IMR-90 (cell line): ENCODE measurements at regions not wholly inside any gene's neighbourhood (a gene's known extent, or its start where the extent isn't known, plus 50 kb on each side); places are given as distances from the start of the nearest gene placed in this dataset.

Experiments
- ATAC-seq: fragments of 200-7000 bp; cut with Tn5 transposase; 2 replicates; pipeline ENCODE4 v1.9.1; 2020; ENCODE audit warnings: low read depth, mild to moderate bottlenecking, moderate library complexity
- BruUV-seq: library from RNA; stranded (reverse); fragments of 400-500 nt; replicated peaks from 2 replicates; lab custom pipeline; 2021; lab: Mats Ljungman, UMichigan
- CTCF ChIA-PET: fragments of 300-600 bp; formaldehyde crosslinking; extraction: SDS; loops from one replicate; lab custom pipeline; 2021; ENCODE audit warnings: antibody characterized with exemption; lab: Yijun Ruan, JAX
- POLR2A ChIA-PET: fragments of 300-600 bp; sonication (Branson Sonifier 250); formaldehyde crosslinking; loops from one replicate; lab custom pipeline; 2022; ENCODE audit warnings: antibody characterized with exemption; ENCODE audit not compliant: unreplicated experiment; lab: Charles Lee
- DNase-seq: peaks from one replicate; pipeline ENCODE4 v3.0.0; 2013
- H2AFZ ChIP-seq: replicated peaks from 2 replicates; pipeline ENCODE3; 2013; ENCODE audit warnings: low read length, mild to moderate bottlenecking; ENCODE audit not compliant: poor library complexity
- H2AK5ac ChIP-seq: 2 replicates; pipeline ENCODE4 v1.6.1; 2013; ENCODE audit warnings: low read depth, low read length, inconsistent platforms
- H2AK9ac ChIP-seq: replicated peaks from 2 replicates; pipeline ENCODE3; 2013; ENCODE audit warnings: mild to moderate bottlenecking, low read depth, low read length, moderate library complexity; ENCODE audit not compliant: poor library complexity
- H2BK120ac ChIP-seq: 2 replicates; pipeline ENCODE4 v1.6.1; 2013; ENCODE audit warnings: low read depth, low read length, inconsistent platforms
- H2BK15ac ChIP-seq: 3 replicates; pipeline ENCODE4 v1.6.1; 2013; ENCODE audit warnings: low read depth, low read length, inconsistent platforms
- H2BK20ac ChIP-seq: 2 replicates; pipeline ENCODE4 v1.6.1; 2013; ENCODE audit warnings: low read depth, mild to moderate bottlenecking, inconsistent platforms, low read length, moderate library complexity
- H2BK5ac ChIP-seq: 2 replicates; pipeline ENCODE4 v1.6.1; 2013; ENCODE audit warnings: mild to moderate bottlenecking, low read depth, low read length, inconsistent platforms; ENCODE audit not compliant: poor library complexity, severe bottlenecking
- H3K14ac ChIP-seq: replicated peaks from 2 replicates; pipeline ENCODE4 v1.6.1; 2013; ENCODE audit warnings: low read depth, low read length, inconsistent platforms
- H3K18ac ChIP-seq: 2 replicates; pipeline ENCODE4 v1.6.1; 2013; ENCODE audit warnings: low read depth, low read length, control low read depth
- H3K23ac ChIP-seq: 2 replicates; pipeline ENCODE4 v1.6.1; 2013; ENCODE audit warnings: low read depth, low read length, inconsistent platforms
- H3K27ac ChIP-seq: 2 replicates; pipeline ENCODE4 v1.5.1; 2013; ENCODE audit warnings: mild to moderate bottlenecking, control low read depth, low read length; ENCODE audit not compliant: insufficient read depth
- H3K27me3 ChIP-seq: 2 replicates; pipeline ENCODE4 v1.6.1; 2013; ENCODE audit warnings: low read length; ENCODE audit not compliant: control insufficient read depth, insufficient read depth
- H3K36me3 ChIP-seq: 2 replicates; pipeline ENCODE4 v1.6.1; 2013; ENCODE audit warnings: low read length, mixed read lengths; ENCODE audit not compliant: control insufficient read depth, insufficient read depth
- H3K4ac ChIP-seq: 2 replicates; pipeline ENCODE4 v1.6.1; 2013; ENCODE audit warnings: low read depth, low read length, inconsistent platforms
- H3K4me1 ChIP-seq: 2 replicates; pipeline ENCODE4 v1.6.1; 2013; ENCODE audit warnings: low read length, mixed read lengths; ENCODE audit not compliant: control insufficient read depth, insufficient read depth
- H3K4me2 ChIP-seq: 2 replicates; pipeline ENCODE4 v1.6.1; 2013; ENCODE audit warnings: low read depth, mild to moderate bottlenecking, control low read depth, low read length, moderate library complexity
- H3K4me3 ChIP-seq: 2 replicates; pipeline ENCODE4 v1.5.1; 2013; ENCODE audit warnings: low read depth, mild to moderate bottlenecking, control low read depth, low read length, moderate library complexity; ENCODE audit not compliant: insufficient read depth
- H3K56ac ChIP-seq: 2 replicates; pipeline ENCODE4 v1.6.1; 2013; ENCODE audit warnings: low read length, inconsistent platforms; ENCODE audit not compliant: insufficient read depth; ENCODE audit errors: extremely low read depth
- H3K79me1 ChIP-seq, 2 experiments: 2 replicates each; pipeline ENCODE4 v1.6.1; 2013; ENCODE audit warnings: low read length in 2 of 2, inconsistent platforms in 1 of 2, low read depth in 1 of 2
- H3K9ac ChIP-seq: 2 replicates; pipeline ENCODE4 v1.6.1; 2013; ENCODE audit warnings: low read depth, low read length, control low read depth
- H3K9me1 ChIP-seq: 2 replicates; pipeline ENCODE4 v1.6.1; 2013; ENCODE audit warnings: low read length, inconsistent platforms; ENCODE audit not compliant: insufficient read depth
- H3K9me3 ChIP-seq: 2 replicates; pipeline ENCODE4 v1.6.1; 2013; ENCODE audit warnings: low read length; ENCODE audit not compliant: control insufficient read depth, insufficient read depth
- H4K20me1 ChIP-seq: 2 replicates; pipeline ENCODE4 v1.6.1; 2013; ENCODE audit warnings: low read length, inconsistent platforms; ENCODE audit not compliant: insufficient read depth
- H4K5ac ChIP-seq: 2 replicates; pipeline ENCODE4 v1.6.1; 2013; ENCODE audit warnings: mild to moderate bottlenecking, low read depth, low read length, control low read depth
- H4K8ac ChIP-seq, 2 experiments: 2 replicates each; pipeline ENCODE4 v1.6.1; 2013; ENCODE audit warnings: low read depth in 2 of 2, low read length in 2 of 2, control low read depth in 1 of 2, inconsistent platforms in 1 of 2
- H4K91ac ChIP-seq: 2 replicates; pipeline ENCODE4 v1.6.1; 2013; ENCODE audit warnings: low read depth, low read length, inconsistent platforms; ENCODE audit not compliant: insufficient read depth
- BHLHE40 ChIP-seq: fragments of 150-350 bp; IDR thresholded peaks from 2 replicates; pipeline ENCODE4 v1.6.1; 2016; ENCODE audit warnings: mild to moderate bottlenecking, low read depth, low read length
- CEBPB ChIP-seq: IDR thresholded peaks from 2 replicates; pipeline ENCODE4 v1.6.1; 2012; ENCODE audit warnings: low read depth, low read length, improper control_type of control experiment
- CHD1 ChIP-seq: IDR thresholded peaks from 2 replicates; pipeline ENCODE4 v1.6.1; 2012; ENCODE audit warnings: low read depth, low read length, improper control_type of control experiment
- FOS ChIP-seq: fragments of 150-350 bp; IDR thresholded peaks from 2 replicates; pipeline ENCODE4 v1.6.1; 2016; ENCODE audit warnings: low read depth, low read length
- MAFK ChIP-seq: IDR thresholded peaks from 2 replicates; pipeline ENCODE4 v1.6.1; 2012; ENCODE audit warnings: low read depth, low read length, improper control_type of control experiment
- MAZ ChIP-seq: IDR thresholded peaks from 2 replicates; pipeline ENCODE4 v1.6.1; 2012; ENCODE audit warnings: low read depth, mild to moderate bottlenecking, low read length, improper control_type of control experiment, moderate library complexity, borderline replicate concordance
- MXI1 ChIP-seq: IDR thresholded peaks from 2 replicates; pipeline ENCODE4 v1.6.1; 2012; ENCODE audit warnings: low read depth, mild to moderate bottlenecking, low read length, moderate library complexity, borderline replicate concordance
- NFE2L2 ChIP-seq: fragments of 150-350 bp; IDR thresholded peaks from 2 replicates; pipeline ENCODE4 v1.6.1; 2016; ENCODE audit warnings: low read depth, mild to moderate bottlenecking, low read length
- POLR2A ChIP-seq: IDR thresholded peaks from 2 replicates; pipeline ENCODE4 v1.6.1; 2012; ENCODE audit warnings: mild to moderate bottlenecking, low read depth, low read length
- RAD21 ChIP-seq: IDR thresholded peaks from 2 replicates; pipeline ENCODE4 v1.6.1; 2012; ENCODE audit warnings: low read length, improper control_type of control experiment
- RCOR1 ChIP-seq: IDR thresholded peaks from 2 replicates; pipeline ENCODE4 v1.6.1; 2012; ENCODE audit warnings: mild to moderate bottlenecking, low read length, improper control_type of control experiment; ENCODE audit not compliant: insufficient replicate concordance
- RFX5 ChIP-seq: IDR thresholded peaks from 2 replicates; pipeline ENCODE4 v1.8.0; 2012; ENCODE audit warnings: low read depth, mild to moderate bottlenecking, low read length, moderate library complexity
- SMC3 ChIP-seq: fragments of 150-350 bp; IDR thresholded peaks from 2 replicates; pipeline ENCODE4 v1.6.1; 2016; ENCODE audit warnings: low read depth, mild to moderate bottlenecking, antibody characterized with exemption, low read length, moderate library complexity
- WGBS, 2 experiments: methylation state at CpG; one replicate each; pipeline versions ENCODE4 v1.1.5 to v1.1.7; 2013; ENCODE audit warnings: missing lambda C conversion rate in 2 of 2; ENCODE audit not compliant: insufficient read length in 1 of 2; ENCODE audit errors: extremely low coverage in 2 of 2; 5-methylcytosine and 5-hydroxymethylcytosine counted together
- dilution Hi-C: fragments of 300-500 bp; cut with HindIII; formaldehyde crosslinking; loops from one replicate; pipeline ENCODE4 v1.14.3; 2018; ENCODE audit warnings: low sequenced_read_pairs; ENCODE audit not compliant: unreplicated experiment
- in situ Hi-C: fragments of 300-500 bp; cut with MboI; formaldehyde crosslinking; loops from 3 replicates; pipeline ENCODE4 v1.14.3; 2019; ENCODE audit warnings: low sequenced_read_pairs, inconsistent platforms, mixed read lengths
- intact Hi-C: fragments of 100-400 bp; cut with micrococcal nuclease; formaldehyde crosslinking; loops from 2 replicates; pipeline ENCODE4 v1.10.0; 2022
- TF ChIP-seq, protein P1 (sequence below): fragments of 150-350 bp; IDR thresholded peaks from 2 replicates; pipeline ENCODE4 v1.6.1; 2016; ENCODE audit warnings: low read depth, mild to moderate bottlenecking, low read length, moderate library complexity, borderline replicate concordance
- TF ChIP-seq, protein P2 (sequence below): fragments of 150-350 bp; IDR thresholded peaks from 2 replicates; pipeline ENCODE4 v1.6.1; 2017; ENCODE audit warnings: mild to moderate bottlenecking, antibody characterized with exemption, low read length, low read depth
- TF ChIP-seq, protein P3 (sequence below): conservative IDR thresholded peaks from 2 replicates; pipeline ENCODE4 v1.5.1; 2012; ENCODE audit warnings: mild to moderate bottlenecking, low read depth, low read length, improper control_type of control experiment

DNA sequence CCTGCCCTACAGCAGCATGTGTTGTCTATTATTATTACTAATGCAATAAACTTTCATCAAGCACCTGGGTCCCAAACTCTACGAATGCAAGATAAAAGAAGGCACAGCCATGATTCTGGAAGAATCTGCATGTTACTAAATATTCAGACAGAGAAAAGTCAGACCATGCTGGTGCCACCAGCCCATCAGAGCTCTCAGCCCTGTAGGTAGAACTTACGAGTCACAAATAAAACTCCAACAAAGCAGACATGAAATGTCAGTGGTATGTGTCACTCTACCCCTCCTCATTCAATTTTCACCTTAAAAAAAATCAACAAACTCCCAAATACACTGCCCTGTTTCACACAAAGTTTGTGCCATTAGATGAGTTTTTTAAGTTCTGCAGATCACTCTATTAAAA, 62.4 kb upstream of the TIAM1 start:
- H3K14ac ChIP-seq: no peak overlapping the region
- H2AK9ac ChIP-seq: no peak overlapping the region
- H3K23ac ChIP-seq: no peak overlapping the region
- ATAC-seq (no peak), DNase-seq (no peak)
- H4K20me1 ChIP-seq: no peaks in the 10 kb centered on the region
- no peak overlapping the region for H2AFZ ChIP-seq
- no peak overlapping the region for H3K4me2 ChIP-seq
- H3K4me3 ChIP-seq: no peak overlapping the region
- no TSS peak for BruUV-seq
- no peaks in the 10 kb centered on the region for H3K36me3 ChIP-seq
- H4K8ac ChIP-seq: no peak overlapping the region
- no peaks in the 10 kb centered on the region for H3K79me1 ChIP-seq
- no peaks in the 10 kb centered on the region for H3K27me3 ChIP-seq
- H4K91ac ChIP-seq: no peak overlapping the region
- no peak overlapping the region for H2BK20ac ChIP-seq
- H4K5ac ChIP-seq: no peak overlapping the region
- H3K9me1 ChIP-seq: no peaks in the 10 kb centered on the region
- no peak overlapping the region for H3K4ac ChIP-seq
- in situ Hi-C loops: no loop called here
- no peak overlapping the region for H2AK5ac ChIP-seq
- 0% methylated on average over 1 of the region's 2 CpGs; no CpG with 5 or more reads in 1 of the 2 experiments for WGBS, 2 experiments
- TF ChIP-seq CHD1 (no peak), RCOR1 (no peak), POLR2A (no peak), FOS (no peak), MAFK (no peak), RAD21 (no peak), NFE2L2 (no peak), CEBPB (no peak), RFX5 (no peak), MXI1 (no peak), MAZ (no peak), SMC3 (no peak), BHLHE40 (no peak)
- TF ChIP-seq, protein P1, sequence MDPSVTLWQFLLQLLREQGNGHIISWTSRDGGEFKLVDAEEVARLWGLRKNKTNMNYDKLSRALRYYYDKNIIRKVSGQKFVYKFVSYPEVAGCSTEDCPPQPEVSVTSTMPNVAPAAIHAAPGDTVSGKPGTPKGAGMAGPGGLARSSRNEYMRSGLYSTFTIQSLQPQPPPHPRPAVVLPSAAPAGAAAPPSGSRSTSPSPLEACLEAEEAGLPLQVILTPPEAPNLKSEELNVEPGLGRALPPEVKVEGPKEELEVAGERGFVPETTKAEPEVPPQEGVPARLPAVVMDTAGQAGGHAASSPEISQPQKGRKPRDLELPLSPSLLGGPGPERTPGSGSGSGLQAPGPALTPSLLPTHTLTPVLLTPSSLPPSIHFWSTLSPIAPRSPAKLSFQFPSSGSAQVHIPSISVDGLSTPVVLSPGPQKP: no peak
- TF ChIP-seq, protein P2, sequence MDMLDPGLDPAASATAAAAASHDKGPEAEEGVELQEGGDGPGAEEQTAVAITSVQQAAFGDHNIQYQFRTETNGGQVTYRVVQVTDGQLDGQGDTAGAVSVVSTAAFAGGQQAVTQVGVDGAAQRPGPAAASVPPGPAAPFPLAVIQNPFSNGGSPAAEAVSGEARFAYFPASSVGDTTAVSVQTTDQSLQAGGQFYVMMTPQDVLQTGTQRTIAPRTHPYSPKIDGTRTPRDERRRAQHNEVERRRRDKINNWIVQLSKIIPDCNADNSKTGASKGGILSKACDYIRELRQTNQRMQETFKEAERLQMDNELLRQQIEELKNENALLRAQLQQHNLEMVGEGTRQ: no peak
- TF ChIP-seq, protein P3, sequence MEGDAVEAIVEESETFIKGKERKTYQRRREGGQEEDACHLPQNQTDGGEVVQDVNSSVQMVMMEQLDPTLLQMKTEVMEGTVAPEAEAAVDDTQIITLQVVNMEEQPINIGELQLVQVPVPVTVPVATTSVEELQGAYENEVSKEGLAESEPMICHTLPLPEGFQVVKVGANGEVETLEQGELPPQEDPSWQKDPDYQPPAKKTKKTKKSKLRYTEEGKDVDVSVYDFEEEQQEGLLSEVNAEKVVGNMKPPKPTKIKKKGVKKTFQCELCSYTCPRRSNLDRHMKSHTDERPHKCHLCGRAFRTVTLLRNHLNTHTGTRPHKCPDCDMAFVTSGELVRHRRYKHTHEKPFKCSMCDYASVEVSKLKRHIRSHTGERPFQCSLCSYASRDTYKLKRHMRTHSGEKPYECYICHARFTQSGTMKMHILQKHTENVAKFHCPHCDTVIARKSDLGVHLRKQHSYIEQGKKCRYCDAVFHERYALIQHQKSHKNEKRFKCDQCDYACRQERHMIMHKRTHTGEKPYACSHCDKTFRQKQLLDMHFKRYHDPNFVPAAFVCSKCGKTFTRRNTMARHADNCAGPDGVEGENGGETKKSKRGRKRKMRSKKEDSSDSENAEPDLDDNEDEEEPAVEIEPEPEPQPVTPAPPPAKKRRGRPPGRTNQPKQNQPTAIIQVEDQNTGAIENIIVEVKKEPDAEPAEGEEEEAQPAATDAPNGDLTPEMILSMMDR: no peak
- H2BK15ac ChIP-seq: no peak overlapping the region
- H3K27ac ChIP-seq: no peak overlapping the region
- no peak overlapping the region for H2BK5ac ChIP-seq
- dilution Hi-C loops: no loop called here
- H3K4me1 ChIP-seq: no peaks in the 10 kb centered on the region
- no peak overlapping the region for H2BK120ac ChIP-seq
- no peak overlapping the region for H3K18ac ChIP-seq
- no peak overlapping the region for H3K56ac ChIP-seq
- CTCF ChIA-PET: no interaction called here
- H3K9ac ChIP-seq: no peak overlapping the region
- no peaks in the 10 kb centered on the region for H3K9me3 ChIP-seq
- POLR2A ChIA-PET: no interaction called here
- intact Hi-C loops: no loop called here
